OCI-LY1 (cell line): ENCODE measurements at regions not wholly inside any gene's neighbourhood (a gene's known extent, or its start where the extent isn't known, plus 50 kb on each side); places are given as distances from the start of the nearest gene placed in this dataset.

Source experiments
- H2AFZ ChIP-seq: fragments of 200-600 bp; sonication (generic), shearing (Covaris generic); 2 replicates; pipeline ENCODE4 v1.6.0; 2014; ENCODE audit warnings: antibody characterized with exemption, mild to moderate bottlenecking, low read length
- H3F3A ChIP-seq: fragments of 200-600 bp; sonication (generic), shearing (Covaris generic); 2 replicates; pipeline ENCODE4 v1.6.0; 2014; ENCODE audit warnings: mild to moderate bottlenecking, antibody characterized with exemption, low read length, moderate library complexity; ENCODE audit not compliant: insufficient read depth
- H3K27ac ChIP-seq: fragments of 200-600 bp; sonication (generic); 2 replicates; pipeline ENCODE4 v1.5.1; 2014; ENCODE audit warnings: low read length, mixed run types, mild to moderate bottlenecking, low read depth; ENCODE audit not compliant: poor library complexity, severe bottlenecking
- H3K27me3 ChIP-seq: fragments of 200-600 bp; sonication (generic); 2 replicates; pipeline ENCODE4 v1.6.0; 2014; ENCODE audit warnings: antibody characterized with exemption, mild to moderate bottlenecking, low read length, moderate library complexity; ENCODE audit not compliant: insufficient read depth
- H3K36me3 ChIP-seq: fragments of 200-600 bp; sonication (generic); 2 replicates; pipeline ENCODE4 v1.6.1; 2014; ENCODE audit warnings: mild to moderate bottlenecking, antibody characterized with exemption, low read length, moderate library complexity, mixed read lengths; ENCODE audit not compliant: insufficient read depth
- H3K4me1 ChIP-seq: fragments of 200-600 bp; sonication (generic); 2 replicates; pipeline ENCODE4 v1.5.1; 2014; ENCODE audit warnings: mild to moderate bottlenecking, low read length, moderate library complexity; ENCODE audit not compliant: insufficient read depth, severe bottlenecking
- H3K4me2 ChIP-seq: fragments of 200-600 bp; sonication (generic), shearing (Covaris generic); 2 replicates; pipeline ENCODE4 v1.6.1; 2014; ENCODE audit warnings: low read length
- H3K4me3 ChIP-seq: fragments of 200-600 bp; sonication (generic); 2 replicates; pipeline ENCODE4 v1.5.1; 2014; ENCODE audit warnings: low read length, low read depth, mild to moderate bottlenecking, mixed read lengths; ENCODE audit not compliant: poor library complexity, severe bottlenecking
- H3K79me2 ChIP-seq: fragments of 200-600 bp; shearing (Covaris generic); 2 replicates; pipeline ENCODE4 v1.6.1; 2016; ENCODE audit warnings: mixed run types, low read length, mixed read lengths; ENCODE audit not compliant: insufficient read depth
- H3K9ac ChIP-seq: fragments of 200-600 bp; sonication (generic), shearing (Covaris generic); 2 replicates; pipeline ENCODE4 v1.6.1; 2014; ENCODE audit warnings: mild to moderate bottlenecking, low read length, mixed read lengths
- H3K9me2 ChIP-seq: fragments of 200-600 bp; sonication (generic), shearing (Covaris generic); 2 replicates; pipeline ENCODE4 v1.6.1; 2014; ENCODE audit warnings: low read depth, mild to moderate bottlenecking, low read length, mixed read lengths
- H3K9me3 ChIP-seq: fragments of 200-600 bp; shearing (Covaris generic); 2 replicates; pipeline ENCODE4 v1.6.1; 2014; ENCODE audit warnings: low read length, mixed read lengths
- H4K20me1 ChIP-seq: fragments of 200-600 bp; sonication (generic), shearing (Covaris generic); 2 replicates; pipeline ENCODE4 v1.6.0; 2016; ENCODE audit warnings: mild to moderate bottlenecking, low read length; ENCODE audit not compliant: insufficient read depth
- EZH2 ChIP-seq: fragments of 200-600 bp; sonication (generic), shearing (Covaris generic); IDR thresholded peaks from 2 replicates; pipeline ENCODE4 v1.8.0; 2017; ENCODE audit warnings: borderline replicate concordance, mixed run types, mild to moderate bottlenecking, antibody characterized with exemption, low read length, moderate library complexity, mixed read lengths
- TF ChIP-seq, protein P1 (sequence below): fragments of 200-600 bp; sonication (generic), shearing (Covaris generic); IDR thresholded peaks from 2 replicates; pipeline ENCODE4 v1.5.1; 2017; ENCODE audit warnings: mild to moderate bottlenecking, antibody characterized with exemption, low read length, moderate library complexity, mixed read lengths

DNA sequence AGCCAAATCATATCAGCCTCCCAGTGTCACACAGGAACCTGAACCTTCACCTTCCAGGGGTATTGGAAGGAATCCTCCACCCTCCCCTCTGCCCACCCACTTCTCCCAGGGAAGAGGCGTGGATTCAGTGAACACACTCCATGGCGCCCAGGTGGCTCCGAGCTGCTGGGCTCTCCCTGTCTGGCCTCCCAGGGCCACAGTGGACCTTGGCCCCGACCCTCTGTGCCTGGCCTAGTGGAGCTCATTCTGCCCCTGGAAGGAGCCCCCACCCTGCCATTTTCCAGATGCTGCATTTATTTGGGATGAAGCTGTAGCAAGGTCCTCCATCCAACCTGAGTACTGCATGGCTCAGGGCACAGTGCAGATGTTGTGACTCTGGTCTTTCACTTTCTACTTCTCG lies 1340.1 kb downstream of the TBC1D22A start:
- Histone ChIP-seq H3F3A (peaks cover 4% of the 10 kb centered on the region; the same call in 1 of the 2 replicates), H3K9me2 (no peaks in the 10 kb centered on the region), H3K4me3 (no peak overlapping the region), H3K9ac (no peak overlapping the region; the same call in 1 of the 2 replicates), H3K27ac (peak overlapping the region; percentile 94), H3K27me3 (no peaks in the 10 kb centered on the region), H3K4me1 (peaks cover 82% of the 10 kb centered on the region), H3K9me3 (0 out of 2 replicates have a peak, but pooled peaks cover 2% of the 10 kb centered on the region), H3K36me3 (no peaks in the 10 kb centered on the region), H2AFZ (no peak overlapping the region), H4K20me1 (no peaks in the 10 kb centered on the region), H3K4me2 (no peak overlapping the region), H3K79me2 (no peaks in the 10 kb centered on the region)
- TF ChIP-seq, protein P1, sequence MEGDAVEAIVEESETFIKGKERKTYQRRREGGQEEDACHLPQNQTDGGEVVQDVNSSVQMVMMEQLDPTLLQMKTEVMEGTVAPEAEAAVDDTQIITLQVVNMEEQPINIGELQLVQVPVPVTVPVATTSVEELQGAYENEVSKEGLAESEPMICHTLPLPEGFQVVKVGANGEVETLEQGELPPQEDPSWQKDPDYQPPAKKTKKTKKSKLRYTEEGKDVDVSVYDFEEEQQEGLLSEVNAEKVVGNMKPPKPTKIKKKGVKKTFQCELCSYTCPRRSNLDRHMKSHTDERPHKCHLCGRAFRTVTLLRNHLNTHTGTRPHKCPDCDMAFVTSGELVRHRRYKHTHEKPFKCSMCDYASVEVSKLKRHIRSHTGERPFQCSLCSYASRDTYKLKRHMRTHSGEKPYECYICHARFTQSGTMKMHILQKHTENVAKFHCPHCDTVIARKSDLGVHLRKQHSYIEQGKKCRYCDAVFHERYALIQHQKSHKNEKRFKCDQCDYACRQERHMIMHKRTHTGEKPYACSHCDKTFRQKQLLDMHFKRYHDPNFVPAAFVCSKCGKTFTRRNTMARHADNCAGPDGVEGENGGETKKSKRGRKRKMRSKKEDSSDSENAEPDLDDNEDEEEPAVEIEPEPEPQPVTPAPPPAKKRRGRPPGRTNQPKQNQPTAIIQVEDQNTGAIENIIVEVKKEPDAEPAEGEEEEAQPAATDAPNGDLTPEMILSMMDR, result no peak
- no peak for TF ChIP-seq EZH2

DNA sequence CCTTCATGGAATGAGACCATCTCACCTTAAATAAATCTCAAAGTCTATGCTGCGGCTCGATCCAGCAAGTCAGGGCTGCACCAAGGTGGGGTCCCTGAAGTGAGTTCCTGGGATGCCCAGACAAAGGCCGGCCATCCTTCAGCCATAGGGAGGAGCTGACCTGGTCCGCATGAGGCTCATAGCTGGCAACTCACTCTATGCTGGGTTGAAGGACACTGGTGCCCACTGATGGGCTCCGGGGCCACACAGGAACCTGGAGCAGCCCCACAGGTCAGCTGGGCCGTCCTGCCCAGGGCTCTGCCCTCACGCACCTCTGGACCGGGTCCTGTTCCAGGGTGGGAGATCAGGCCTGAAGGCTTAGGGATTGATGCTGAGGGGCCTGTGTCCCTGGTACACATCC lies 1339.3 kb downstream of the TBC1D22A start:
- no peak overlapping the region for H2AFZ ChIP-seq
- no peaks in the 10 kb centered on the region for H4K20me1 ChIP-seq
- peaks cover 88% of the 10 kb centered on the region for H3K4me1 ChIP-seq
- H3K27me3 ChIP-seq, result no peaks in the 10 kb centered on the region
- H3K9me2 ChIP-seq, result no peaks in the 10 kb centered on the region
- H3K9ac ChIP-seq, result no peak overlapping the region
- TF ChIP-seq EZH2, result no peak
- TF ChIP-seq, protein P1, result no peak
- H3K79me2 ChIP-seq, result no peaks in the 10 kb centered on the region
- H3F3A ChIP-seq, result peaks cover 4% of the 10 kb centered on the region; the same call in 1 of the 2 replicates
- 0 out of 2 replicates have a peak, but pooled peaks cover 2% of the 10 kb centered on the region for H3K9me3 ChIP-seq
- no peak overlapping the region for H3K4me2 ChIP-seq
- H3K27ac ChIP-seq, result peak overlapping the region; percentile 99
- H3K4me3 ChIP-seq, result no peak overlapping the region
- no peaks in the 10 kb centered on the region for H3K36me3 ChIP-seq

DNA sequence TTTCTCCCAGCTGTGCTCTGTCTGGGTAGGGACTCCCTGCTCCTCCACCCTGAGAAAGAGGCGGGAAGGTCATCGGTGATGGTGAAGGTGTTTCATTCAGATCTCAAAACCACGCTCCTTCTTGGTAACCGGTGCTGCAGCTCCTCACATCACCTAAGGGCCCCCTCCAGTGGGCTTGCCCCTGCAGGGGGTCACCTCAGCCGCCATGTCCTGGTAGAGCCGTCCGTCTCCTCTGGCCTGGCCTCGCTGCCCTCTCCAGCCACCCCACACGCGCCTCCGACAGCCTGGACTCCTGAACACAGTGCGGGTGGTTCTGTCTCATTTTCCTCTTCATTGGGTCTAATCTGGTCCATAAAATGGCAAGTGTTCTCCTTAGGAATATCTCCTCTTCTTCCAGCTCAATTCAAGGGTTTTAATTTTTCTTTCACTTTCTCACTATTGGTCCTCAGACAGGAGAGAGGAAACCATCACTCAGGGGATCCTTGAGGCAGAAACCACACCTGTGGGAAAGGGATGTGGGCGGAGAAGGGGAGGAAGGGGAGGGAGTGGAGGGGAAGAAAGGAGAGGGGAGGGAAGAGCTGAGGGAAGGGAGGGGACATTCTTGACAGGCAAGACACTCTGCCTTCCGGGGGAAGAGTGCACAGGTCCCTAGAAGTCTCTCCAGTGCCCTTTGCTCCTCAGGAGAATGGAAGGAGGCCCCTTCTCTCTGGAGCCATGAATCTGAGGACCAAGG lies 1338.4 kb downstream of the TBC1D22A start:
- H3K9ac ChIP-seq, result peak overlapping the region; percentile 79; the same call in 1 of the 2 replicates
- H3K9me3 ChIP-seq, result 0 out of 2 replicates have a peak, but pooled peaks cover 2% of the 10 kb centered on the region
- TF ChIP-seq EZH2, result no peak
- TF ChIP-seq, protein P1, result no peak
- H3K4me2 ChIP-seq, result no peak overlapping the region
- no peak overlapping the region for H2AFZ ChIP-seq
- no peaks in the 10 kb centered on the region for H3K36me3 ChIP-seq
- H3K4me3 ChIP-seq, result no peak overlapping the region
- no peaks in the 10 kb centered on the region for H3K9me2 ChIP-seq
- H4K20me1 ChIP-seq, result no peaks in the 10 kb centered on the region
- H3K27me3 ChIP-seq, result no peaks in the 10 kb centered on the region
- no peaks in the 10 kb centered on the region for H3K79me2 ChIP-seq
- peaks cover 4% of the 10 kb centered on the region; the same call in 1 of the 2 replicates for H3F3A ChIP-seq
- peak overlapping the region; percentile 99 for H3K27ac ChIP-seq
- H3K4me1 ChIP-seq, result peaks cover 89% of the 10 kb centered on the region
